OCI-LY7 (cell line): ENCODE measurements at regions not wholly inside any gene's neighbourhood (a gene's known extent, or its start where the extent isn't known, plus 50 kb on each side); places are given as distances from the start of the nearest gene placed in this dataset.

Source experiments
- EZH2phosphoT487 ChIP-seq: fragments of 200-600 bp; sonication (generic); IDR thresholded peaks from 2 replicates; pipeline ENCODE4 v1.6.1; 2018; ENCODE audit warnings: low read depth, borderline replicate concordance, mild to moderate bottlenecking, mixed run types, antibody characterized with exemption, low read length, moderate library complexity, mixed read lengths
- TF ChIP-seq, protein P1 (sequence below): fragments of 200-600 bp; sonication (generic); conservative IDR thresholded peaks from 2 replicates; pipeline ENCODE4 v1.5.1; 2014; ENCODE audit warnings: mild to moderate bottlenecking, antibody characterized with exemption, low read length, moderate library complexity, mixed read lengths

DNA sequence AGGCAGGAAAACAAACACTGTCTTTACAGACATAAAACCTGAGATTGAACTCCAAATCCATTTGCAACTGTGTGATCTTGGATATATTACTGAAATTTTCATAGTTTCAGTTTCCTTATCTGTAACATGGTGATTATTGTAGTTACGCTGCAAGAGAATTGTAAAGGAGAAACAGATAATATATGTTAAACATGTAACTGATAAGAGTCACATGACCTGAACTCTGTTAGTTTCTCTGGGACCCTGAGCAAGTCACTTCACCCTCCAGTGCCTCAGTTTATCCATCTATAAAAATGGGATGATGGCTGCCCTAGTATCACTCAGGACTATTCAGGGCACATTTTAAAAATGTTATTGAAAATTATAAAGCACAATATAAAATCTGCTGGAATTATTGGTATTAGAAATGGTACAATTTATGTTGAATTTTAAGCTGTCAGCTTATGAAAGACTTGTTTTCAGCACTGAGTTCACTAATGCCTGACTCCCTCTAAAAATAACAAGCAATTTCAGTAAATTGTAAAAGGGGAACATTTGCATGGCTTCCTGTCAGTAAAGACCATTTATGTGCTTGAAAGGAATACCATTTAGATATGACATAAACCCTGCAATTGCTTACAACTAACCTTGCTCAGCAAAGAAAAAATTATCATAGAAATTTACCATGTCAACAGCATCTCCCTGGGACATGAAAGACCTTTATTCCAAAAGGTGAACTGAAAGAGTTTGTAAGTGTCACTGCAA, 393.5 kb downstream of the RAD51AP2 start:
- TF ChIP-seq, protein P1, sequence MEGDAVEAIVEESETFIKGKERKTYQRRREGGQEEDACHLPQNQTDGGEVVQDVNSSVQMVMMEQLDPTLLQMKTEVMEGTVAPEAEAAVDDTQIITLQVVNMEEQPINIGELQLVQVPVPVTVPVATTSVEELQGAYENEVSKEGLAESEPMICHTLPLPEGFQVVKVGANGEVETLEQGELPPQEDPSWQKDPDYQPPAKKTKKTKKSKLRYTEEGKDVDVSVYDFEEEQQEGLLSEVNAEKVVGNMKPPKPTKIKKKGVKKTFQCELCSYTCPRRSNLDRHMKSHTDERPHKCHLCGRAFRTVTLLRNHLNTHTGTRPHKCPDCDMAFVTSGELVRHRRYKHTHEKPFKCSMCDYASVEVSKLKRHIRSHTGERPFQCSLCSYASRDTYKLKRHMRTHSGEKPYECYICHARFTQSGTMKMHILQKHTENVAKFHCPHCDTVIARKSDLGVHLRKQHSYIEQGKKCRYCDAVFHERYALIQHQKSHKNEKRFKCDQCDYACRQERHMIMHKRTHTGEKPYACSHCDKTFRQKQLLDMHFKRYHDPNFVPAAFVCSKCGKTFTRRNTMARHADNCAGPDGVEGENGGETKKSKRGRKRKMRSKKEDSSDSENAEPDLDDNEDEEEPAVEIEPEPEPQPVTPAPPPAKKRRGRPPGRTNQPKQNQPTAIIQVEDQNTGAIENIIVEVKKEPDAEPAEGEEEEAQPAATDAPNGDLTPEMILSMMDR = no peak
- TF ChIP-seq EZH2phosphoT487 = no peak
